ENCODE measurements at regions not wholly inside any gene's neighbourhood (a gene's known extent, or its start where the extent isn't known, plus 50 kb on each side); places are given as distances from the start of the nearest gene placed in this dataset.

DNA sequence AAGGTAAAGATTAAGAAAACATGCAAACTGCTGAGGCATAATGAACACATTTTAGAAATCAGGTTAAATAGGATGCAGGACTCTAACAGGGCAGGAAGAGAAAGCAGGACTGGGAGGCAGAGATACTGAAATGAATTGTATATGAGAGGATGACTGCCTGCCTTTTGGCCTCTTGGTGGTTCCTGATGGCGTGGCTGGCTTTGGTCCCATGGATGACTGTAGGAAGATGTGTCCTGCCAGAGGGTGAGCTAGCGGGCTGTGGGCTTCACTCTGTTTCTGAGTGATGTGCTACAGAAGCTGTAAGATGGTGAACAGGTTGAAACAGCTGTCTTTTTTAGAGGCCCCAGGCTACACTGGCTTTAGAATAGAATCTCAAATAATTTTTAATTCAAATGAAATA, 517.0 kb downstream of the SLC4A3 start (continued):
- TF ChIP-seq ERF (CRISPR knock-in tag; IDR thresholded peaks at IDR 0.05) (no peak), ZNF605 (CRISPR knock-in tag; IDR thresholded peaks at IDR 0.05) (no peak), ZXDC (CRISPR knock-in tag; IDR thresholded peaks at IDR 0.05) (no peak), NCOA2 (CRISPR knock-in tag; IDR thresholded peaks at IDR 0.05) (no peak), SRSF4 (IDR thresholded peaks at IDR 0.05; ENCODE audit: low read depth, low read length, poor library complexity, severe bottlenecking) (no peak), ZC3H13 (CRISPR knock-in tag; IDR thresholded peaks at IDR 0.05) (no peak), RFX3 (CRISPR knock-in tag; IDR thresholded peaks at IDR 0.05) (no peak), ZSCAN29 (CRISPR knock-in tag; conservative IDR thresholded peaks at IDR 0.05) (no peak), MTA1 (CRISPR knock-in tag; IDR thresholded peaks at IDR 0.05; ENCODE audit: borderline replicate concordance) (no peak), MAZ (IDR thresholded peaks at IDR 0.05; ENCODE audit: borderline replicate concordance, low read depth, low read length) (no peak), MAZ (CRISPR knock-in tag; IDR thresholded peaks at IDR 0.05; ENCODE audit: low read depth) (no peak), ZFP41 (CRISPR knock-in tag; IDR thresholded peaks at IDR 0.05; ENCODE audit: borderline replicate concordance) (no peak)
